Large intestine (tissue), 3 donors: ENCODE measurements at regions not wholly inside any gene's neighbourhood (a gene's known extent, or its start where the extent isn't known, plus 50 kb on each side); places are given as distances from the start of the nearest gene placed in this dataset.
"Not testable (repeated sequence)": the region's sequence is repeated elsewhere in the genome, so short reads cannot be mapped to it uniquely, and the experiment has no call there.

Experiments
- DNase-seq, 2 donors: peaks; one replicate each; pipeline versions ENCODE4 v3.0.0 to v3.0.0-alpha.2; 2013
- H3K27ac ChIP-seq: one replicate; pipeline ENCODE4 v1.5.1; 2013; ENCODE audit warnings: low read length
- H3K27me3 ChIP-seq: 2 replicates; pipeline ENCODE4 v1.6.1; 2013; ENCODE audit warnings: low read length; ENCODE audit not compliant: control insufficient read depth, insufficient read depth
- H3K36me3 ChIP-seq: 2 replicates; pipeline ENCODE4 v1.6.1; 2013; ENCODE audit warnings: low read length; ENCODE audit not compliant: control insufficient read depth, insufficient read depth
- H3K4me1 ChIP-seq: one replicate; pipeline ENCODE4 v1.6.1; 2013; ENCODE audit warnings: low read length; ENCODE audit not compliant: control insufficient read depth, insufficient read depth
- H3K4me3 ChIP-seq: one replicate; pipeline ENCODE4 v1.5.1; 2013; ENCODE audit warnings: low read length
- H3K9me3 ChIP-seq: one replicate; pipeline ENCODE4 v1.6.1; 2013; ENCODE audit warnings: mild to moderate bottlenecking, low read depth, low read length, moderate library complexity; ENCODE audit not compliant: control insufficient read depth
- WGBS: methylation state at CpG from one replicate; pipeline ENCODE4 v1.1.5; 2013; ENCODE audit warnings: low lambda C conversion rate; ENCODE audit not compliant: insufficient coverage; 5-methylcytosine and 5-hydroxymethylcytosine counted together

DNA sequence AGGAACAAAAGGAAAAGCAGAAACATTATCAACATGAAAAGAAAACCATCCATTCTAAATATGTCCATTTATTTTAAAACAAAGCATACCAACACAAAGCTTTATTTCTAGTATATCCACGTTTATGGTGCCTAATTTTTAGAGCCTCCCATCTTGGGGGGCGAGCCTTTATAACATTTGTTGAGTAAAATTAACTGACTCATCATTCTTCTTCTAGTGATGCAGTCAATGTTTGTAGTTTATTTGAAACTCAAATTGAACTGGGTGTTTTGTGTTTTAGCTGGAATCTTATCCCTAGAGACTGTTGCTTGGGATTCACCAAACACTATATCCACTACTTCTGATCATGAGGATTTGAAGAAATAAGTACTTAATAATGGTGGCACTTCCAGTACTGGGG lies 366.4 kb upstream of the NPVF start:
- Histone ChIP-seq H3K36me3 (no peaks in the 10 kb centered on the region), H3K27ac (no peak overlapping the region), H3K4me3 (no peak overlapping the region), H3K27me3 (no peaks in the 10 kb centered on the region), H3K4me1 (peaks cover 13% of the 10 kb centered on the region), H3K9me3 (no peaks in the 10 kb centered on the region)
- no peak for DNase-seq
- no CpG with 5 or more reads among the region's 2 CpGs for WGBS

DNA sequence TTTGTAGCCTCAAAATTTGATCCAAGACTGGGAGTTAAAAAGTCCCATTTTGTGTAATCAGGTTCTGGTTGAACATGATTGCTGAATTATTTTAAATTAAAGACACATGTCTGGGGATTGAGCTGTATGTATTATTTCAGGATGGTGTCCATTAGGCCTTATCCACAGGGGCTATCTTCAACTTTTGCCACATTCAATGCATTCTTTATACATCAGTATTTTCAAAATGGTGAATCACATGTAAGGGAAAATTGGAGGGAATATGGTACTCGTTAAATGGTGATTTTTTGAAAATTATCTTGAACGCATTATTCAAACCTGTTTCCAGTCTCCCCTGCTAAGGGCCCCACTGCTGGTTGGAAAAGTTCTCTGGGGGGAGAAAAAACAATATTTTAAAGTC lies 367.7 kb upstream of the NPVF start:
- no peaks in the 10 kb centered on the region for H3K9me3 ChIP-seq

DNA sequence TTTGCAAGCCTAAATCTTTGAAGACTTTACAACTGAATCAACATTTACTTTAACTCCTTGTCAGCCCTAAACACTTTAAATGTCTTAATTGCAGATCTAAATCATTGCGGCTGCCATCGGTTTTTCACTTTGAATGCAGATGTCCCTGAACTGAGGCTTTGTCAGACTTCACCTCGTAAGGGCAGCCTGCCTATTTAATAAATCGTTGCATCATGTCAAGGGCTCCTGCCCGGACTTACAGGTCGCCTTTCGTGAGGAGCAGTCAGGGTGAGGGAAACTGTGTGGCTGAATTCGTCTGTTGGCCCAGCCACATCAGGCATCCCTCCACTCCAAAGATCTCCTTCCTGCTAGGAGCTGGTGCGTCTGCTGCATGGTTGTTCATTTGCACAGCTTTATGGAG lies 368.2 kb upstream of the NPVF start:
- Histone ChIP-seq H3K4me1 (peaks cover 13% of the 10 kb centered on the region), H3K27me3 (no peaks in the 10 kb centered on the region), H3K9me3 (no peaks in the 10 kb centered on the region), H3K4me3 (no peak overlapping the region), H3K27ac (no peak overlapping the region), H3K36me3 (no peaks in the 10 kb centered on the region)
- DNase-seq, result peak; percentile 26 to 61
- WGBS, result no CpG with 5 or more reads among the region's 9 CpGs

More for the DNA sequence above, 367.7 kb upstream of the NPVF start:
- no peak overlapping the region for H3K27ac ChIP-seq
- H3K36me3 ChIP-seq, result no peaks in the 10 kb centered on the region
- no CpG with 5 or more reads among the region's 2 CpGs for WGBS
- peaks cover 13% of the 10 kb centered on the region for H3K4me1 ChIP-seq
- DNase-seq, result no peak
- no peak overlapping the region for H3K4me3 ChIP-seq
- H3K27me3 ChIP-seq, result no peaks in the 10 kb centered on the region

DNA sequence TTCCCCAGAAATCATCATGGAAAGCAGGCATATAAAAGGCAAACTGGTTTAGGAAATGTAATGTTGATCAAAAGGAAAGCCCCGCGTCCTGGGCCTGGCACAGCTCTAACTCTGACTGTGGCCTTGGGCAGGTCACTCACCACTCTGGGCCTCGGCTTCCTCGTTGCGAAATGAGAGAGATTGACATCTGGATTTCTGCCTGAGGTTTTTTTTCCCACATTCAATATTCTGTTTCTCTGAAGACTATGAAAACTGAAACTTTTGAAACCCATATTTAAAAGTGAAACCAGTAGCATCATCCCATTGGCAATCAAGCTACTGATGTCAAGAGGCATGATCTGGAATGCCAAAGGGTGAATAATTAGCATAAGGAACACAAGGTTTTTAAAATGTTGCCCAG lies 369.7 kb upstream of the NPVF start:
- no CpG with 5 or more reads among the region's 5 CpGs for WGBS
- no peaks in the 10 kb centered on the region for H3K9me3 ChIP-seq
- H3K27ac ChIP-seq, result no peak overlapping the region
- no peak for DNase-seq
- H3K4me3 ChIP-seq, result no peak overlapping the region
- peaks cover 13% of the 10 kb centered on the region for H3K4me1 ChIP-seq
- H3K36me3 ChIP-seq, result no peaks in the 10 kb centered on the region
- H3K27me3 ChIP-seq, result no peaks in the 10 kb centered on the region

DNA sequence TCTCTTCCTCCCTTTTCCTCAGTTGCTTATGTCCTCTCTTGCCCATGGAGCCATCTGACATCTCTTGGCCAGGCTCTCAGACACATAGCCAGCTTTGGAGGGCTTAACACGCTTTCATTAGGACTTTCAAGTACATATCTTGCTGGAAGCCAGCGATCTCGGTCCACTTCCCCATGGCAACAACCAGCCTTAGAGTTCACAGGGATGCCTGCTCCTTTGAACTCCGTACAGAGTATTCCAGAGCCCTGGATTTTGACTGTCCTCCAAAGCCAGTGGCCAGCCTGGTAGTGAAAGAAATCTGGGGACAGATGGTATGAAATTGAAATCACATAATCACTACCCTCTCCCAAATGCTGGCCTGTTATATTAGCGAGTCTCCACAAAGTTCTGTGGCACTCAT lies 370.5 kb upstream of the NPVF start:
- Histone ChIP-seq H3K36me3 (no peaks in the 10 kb centered on the region), H3K27ac (no peak overlapping the region), H3K27me3 (no peaks in the 10 kb centered on the region), H3K4me3 (no peak overlapping the region), H3K4me1 (peaks cover 13% of the 10 kb centered on the region), H3K9me3 (no peaks in the 10 kb centered on the region)
- no CpG with 5 or more reads among the region's 5 CpGs for WGBS
- no peak for DNase-seq

DNA sequence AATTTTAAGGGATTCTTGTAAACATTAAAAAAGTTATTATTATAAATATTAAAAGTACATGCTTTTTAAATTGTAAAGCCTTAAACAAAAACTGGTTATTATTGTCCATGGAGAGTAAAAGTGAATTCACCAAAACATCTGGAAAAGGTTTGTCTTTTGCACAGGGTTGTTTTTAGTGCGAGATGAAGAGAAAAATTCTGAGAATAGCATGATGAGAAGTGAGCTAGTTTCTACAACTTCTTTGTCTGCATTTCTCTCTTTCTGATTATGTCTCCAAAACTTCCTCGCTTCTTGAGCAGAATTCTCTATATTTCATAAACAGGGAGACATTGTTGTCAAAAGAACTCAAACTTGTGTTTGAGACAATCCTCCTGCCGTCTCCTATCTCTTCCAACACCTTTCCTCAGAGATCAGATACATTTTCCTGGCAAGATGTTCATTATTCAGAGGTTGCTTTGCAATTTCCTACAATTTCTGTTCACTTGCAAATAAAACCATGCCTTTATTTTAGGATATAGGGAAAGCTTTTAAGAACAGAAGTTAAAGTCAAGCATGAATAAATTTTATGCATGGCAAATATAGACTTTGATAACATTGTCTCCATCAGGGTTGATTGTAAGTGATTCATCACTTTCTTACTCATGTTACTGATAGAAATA lies 372.1 kb upstream of the NPVF start:
- 85% methylated on average over 2 of the region's 3 CpGs for WGBS
- Histone ChIP-seq H3K27ac (no peak overlapping the region), H3K4me1 (peaks cover 13% of the 10 kb centered on the region), H3K36me3 (no peaks in the 10 kb centered on the region), H3K27me3 (no peaks in the 10 kb centered on the region), H3K9me3 (no peaks in the 10 kb centered on the region), H3K4me3 (no peak overlapping the region)
- DNase-seq, result no peak

DNA sequence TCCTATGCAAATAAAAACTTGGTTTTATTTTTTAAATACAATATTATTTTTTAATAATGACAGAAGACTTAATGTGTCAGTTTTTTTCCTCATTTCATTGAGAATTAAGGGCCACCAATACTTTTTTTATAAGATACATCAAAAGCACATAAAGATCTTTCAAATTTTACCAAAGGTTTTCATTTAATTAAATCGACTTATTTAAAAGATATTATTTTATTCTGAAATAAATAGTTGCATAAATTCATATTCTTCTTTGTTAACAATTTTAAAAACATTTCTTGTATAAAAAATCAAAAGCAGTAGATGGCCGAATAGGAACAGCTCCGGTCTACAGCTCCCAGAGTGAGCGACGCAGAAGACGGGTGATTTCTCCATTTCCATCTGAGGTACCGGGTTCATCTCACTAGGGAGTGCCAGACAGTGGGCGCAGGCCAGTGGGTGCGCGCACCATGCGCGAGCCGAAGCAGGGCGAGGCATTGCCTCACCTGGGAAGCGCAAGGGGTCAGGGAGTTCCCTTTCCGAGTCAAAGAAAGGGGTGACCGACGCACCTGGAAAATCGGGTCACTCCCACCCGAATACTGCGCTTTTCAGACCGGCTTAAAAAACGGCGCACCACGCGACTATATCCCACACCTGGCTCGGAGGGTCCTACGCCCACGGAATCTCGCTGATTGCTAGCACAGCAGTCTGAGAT lies 374.6 kb upstream of the NPVF start:
- 8% methylated on average over 1 of the region's 30 CpGs for WGBS

DNA sequence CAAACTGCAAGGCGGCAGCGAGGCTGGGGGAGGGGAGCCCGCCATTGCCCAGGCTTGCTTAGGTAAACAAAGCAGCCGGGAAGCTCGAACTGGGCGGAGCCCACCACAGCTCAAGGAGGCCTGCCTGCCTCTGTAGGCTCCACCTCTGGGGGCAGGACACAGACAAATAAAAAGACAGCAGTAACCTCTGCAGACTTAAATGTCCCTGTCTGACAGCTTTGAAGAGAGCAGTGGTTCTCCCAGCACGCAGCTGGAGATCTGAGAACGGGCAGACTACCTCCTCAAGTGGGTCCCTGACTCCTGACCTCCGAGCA lies 375.1 kb upstream of the NPVF start:
- H3K36me3 ChIP-seq, H3K4me1 ChIP-seq, DNase-seq, H3K27ac ChIP-seq, H3K27me3 ChIP-seq, H3K9me3 ChIP-seq: not testable (repeated sequence)
- H3K4me3 ChIP-seq, result peak overlapping the region; percentile 28
- WGBS, result no CpG with 5 or more reads among the region's 9 CpGs

More for the DNA sequence above, 374.6 kb upstream of the NPVF start:
- not testable (repeated sequence) for H3K9me3 ChIP-seq, H3K27me3 ChIP-seq, H3K4me1 ChIP-seq, DNase-seq, H3K27ac ChIP-seq, H3K36me3 ChIP-seq
- peak overlapping the region; percentile 28 for H3K4me3 ChIP-seq

DNA sequence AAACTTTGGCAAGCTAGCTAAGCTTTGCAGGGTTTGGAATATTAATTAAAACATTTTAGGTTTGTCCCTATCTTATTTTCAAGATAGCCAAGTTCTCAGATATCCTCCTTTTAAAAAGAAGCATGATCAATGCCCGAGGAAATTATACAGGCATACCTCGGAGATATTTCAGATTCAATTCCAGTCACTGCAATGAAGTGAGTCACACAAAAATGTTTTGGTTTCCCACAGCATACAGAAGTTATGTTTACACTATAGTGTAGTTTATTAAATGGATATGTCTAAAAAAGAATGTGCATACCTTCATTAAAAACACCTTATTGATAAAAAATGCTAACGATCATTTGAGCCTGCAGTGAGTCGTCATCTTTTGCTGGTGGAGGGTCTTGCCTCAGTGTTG lies 382.9 kb upstream of the NPVF start:
- Histone ChIP-seq H3K4me1 (no peaks in the 10 kb centered on the region), H3K27me3 (no peaks in the 10 kb centered on the region), H3K27ac (no peak overlapping the region), H3K36me3 (no peaks in the 10 kb centered on the region), H3K9me3 (no peaks in the 10 kb centered on the region), H3K4me3 (no peak overlapping the region)
- no peak for DNase-seq
- no CpG with 5 or more reads among the region's 4 CpGs for WGBS

DNA sequence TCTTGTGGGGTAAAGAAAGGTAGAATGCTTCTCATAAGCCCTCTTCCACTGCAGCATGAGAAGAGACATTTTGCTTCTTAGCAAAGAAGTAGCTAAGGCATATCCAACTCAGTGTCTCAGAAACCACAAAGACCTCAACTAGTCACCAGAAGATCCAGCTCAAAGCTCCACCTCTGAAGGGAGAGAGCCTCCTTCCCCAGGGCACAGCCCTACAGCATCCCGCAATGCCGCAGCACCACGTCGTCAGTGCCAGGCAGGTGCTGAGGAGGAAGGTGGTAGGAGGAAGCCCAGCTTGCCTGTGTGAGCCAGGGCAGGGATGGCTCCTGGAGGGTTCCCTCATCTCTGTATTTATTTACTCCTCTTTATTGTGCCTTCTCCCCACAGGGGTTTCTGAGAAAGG lies 385.6 kb upstream of the NPVF start:
- Histone ChIP-seq H3K27me3 (no peaks in the 10 kb centered on the region), H3K36me3 (no peaks in the 10 kb centered on the region), H3K4me1 (no peaks in the 10 kb centered on the region), H3K4me3 (no peak overlapping the region), H3K9me3 (no peaks in the 10 kb centered on the region), H3K27ac (no peak overlapping the region)
- no peak for DNase-seq
- WGBS, result no CpG with 5 or more reads among the region's 4 CpGs

DNA sequence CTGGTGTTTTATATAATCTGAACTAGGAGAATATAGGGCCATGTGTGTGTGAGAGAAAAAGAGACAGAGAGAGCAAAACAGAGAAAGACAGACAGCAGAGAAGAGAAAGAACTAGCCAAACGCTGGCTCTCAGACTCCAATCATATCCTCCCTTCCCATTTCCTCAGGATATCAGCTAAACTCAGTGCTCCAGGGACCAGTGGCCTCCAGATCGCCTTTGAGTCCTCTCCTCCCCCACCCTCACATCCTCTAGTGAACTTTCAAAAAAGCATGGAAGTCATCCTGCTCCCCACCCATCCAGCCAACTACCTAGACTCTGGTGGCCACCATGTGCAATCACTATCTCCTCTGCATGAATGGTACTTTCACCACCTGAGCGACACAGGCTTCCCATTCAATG lies 386.1 kb upstream of the NPVF start:
- Histone ChIP-seq H3K36me3 (no peaks in the 10 kb centered on the region), H3K4me3 (no peak overlapping the region), H3K27me3 (no peaks in the 10 kb centered on the region), H3K27ac (no peak overlapping the region), H3K9me3 (no peaks in the 10 kb centered on the region), H3K4me1 (no peaks in the 10 kb centered on the region)
- no CpG with 5 or more reads among the region's 3 CpGs for WGBS
- DNase-seq, result no peak
